ENCODE measurements at regions not wholly inside any gene's neighbourhood (a gene's known extent, or its start where the extent isn't known, plus 50 kb on each side); places are given as distances from the start of the nearest gene placed in this dataset.

DNA sequence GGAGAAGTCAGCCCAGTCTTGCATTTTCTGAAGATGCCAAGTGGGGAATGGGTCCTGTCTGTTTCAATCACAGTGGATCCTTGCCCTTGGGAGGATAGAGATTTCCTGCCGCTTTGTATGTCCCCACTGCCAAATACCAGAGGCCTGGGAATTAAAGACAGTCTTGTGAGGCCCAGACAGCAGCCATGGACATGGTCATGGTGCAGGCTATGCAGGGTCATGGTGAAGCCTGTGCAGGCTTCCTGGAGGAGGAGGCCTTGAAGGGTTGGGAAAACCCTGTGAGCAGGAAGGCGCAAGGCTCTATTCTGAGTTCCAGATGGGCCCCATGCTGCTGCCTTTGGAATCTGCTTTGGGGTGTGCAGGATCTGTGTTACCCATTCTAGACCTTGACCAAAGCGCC is 57.3 kb upstream of the PITX1 start:
- Histone ChIP-seq H2AFZ (ENCODE audit: low read length) (no peak overlapping the region), H3K36me3 (ENCODE audit: insufficient read depth, low read length) (no peaks in the 10 kb centered on the region), H3K9me3 (ENCODE audit: insufficient read depth, low read depth, low read length) (no peaks in the 10 kb centered on the region), H3K9ac (ENCODE audit: low read depth, low read length, poor library complexity, severe bottlenecking) (no peak overlapping the region), H3K4me3 (ENCODE audit: low read length, poor library complexity, severe bottlenecking) (no peak overlapping the region), H3K9me2 (replicated peaks; ENCODE audit: low read depth, low read length) (no peaks in the 10 kb centered on the region), H3K4me1 (ENCODE audit: insufficient read depth, low read length, poor library complexity, severe bottlenecking) (no peaks in the 10 kb centered on the region), H3F3A (ENCODE audit: low read depth) (no peaks in the 10 kb centered on the region), H4K20me1 (ENCODE audit: insufficient read depth, low read length, poor library complexity, severe bottlenecking) (no peaks in the 10 kb centered on the region), H3K4me2 (ENCODE audit: low read depth, low read length, poor library complexity, severe bottlenecking) (no peak overlapping the region), H3K79me2 (ENCODE audit: insufficient read depth, low read length) (no peaks in the 10 kb centered on the region), H3K27me3 (ENCODE audit: insufficient read depth, low read length, poor library complexity, severe bottlenecking) (no peaks in the 10 kb centered on the region)
- TF ChIP-seq, protein P1, sequence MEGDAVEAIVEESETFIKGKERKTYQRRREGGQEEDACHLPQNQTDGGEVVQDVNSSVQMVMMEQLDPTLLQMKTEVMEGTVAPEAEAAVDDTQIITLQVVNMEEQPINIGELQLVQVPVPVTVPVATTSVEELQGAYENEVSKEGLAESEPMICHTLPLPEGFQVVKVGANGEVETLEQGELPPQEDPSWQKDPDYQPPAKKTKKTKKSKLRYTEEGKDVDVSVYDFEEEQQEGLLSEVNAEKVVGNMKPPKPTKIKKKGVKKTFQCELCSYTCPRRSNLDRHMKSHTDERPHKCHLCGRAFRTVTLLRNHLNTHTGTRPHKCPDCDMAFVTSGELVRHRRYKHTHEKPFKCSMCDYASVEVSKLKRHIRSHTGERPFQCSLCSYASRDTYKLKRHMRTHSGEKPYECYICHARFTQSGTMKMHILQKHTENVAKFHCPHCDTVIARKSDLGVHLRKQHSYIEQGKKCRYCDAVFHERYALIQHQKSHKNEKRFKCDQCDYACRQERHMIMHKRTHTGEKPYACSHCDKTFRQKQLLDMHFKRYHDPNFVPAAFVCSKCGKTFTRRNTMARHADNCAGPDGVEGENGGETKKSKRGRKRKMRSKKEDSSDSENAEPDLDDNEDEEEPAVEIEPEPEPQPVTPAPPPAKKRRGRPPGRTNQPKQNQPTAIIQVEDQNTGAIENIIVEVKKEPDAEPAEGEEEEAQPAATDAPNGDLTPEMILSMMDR (conservative IDR thresholded peaks at IDR 0.05; ENCODE audit: low read length), result no peak
- no peak for TF ChIP-seq EZH2phosphoT487 (IDR thresholded peaks at IDR 0.05; ENCODE audit: borderline replicate concordance)

DNA sequence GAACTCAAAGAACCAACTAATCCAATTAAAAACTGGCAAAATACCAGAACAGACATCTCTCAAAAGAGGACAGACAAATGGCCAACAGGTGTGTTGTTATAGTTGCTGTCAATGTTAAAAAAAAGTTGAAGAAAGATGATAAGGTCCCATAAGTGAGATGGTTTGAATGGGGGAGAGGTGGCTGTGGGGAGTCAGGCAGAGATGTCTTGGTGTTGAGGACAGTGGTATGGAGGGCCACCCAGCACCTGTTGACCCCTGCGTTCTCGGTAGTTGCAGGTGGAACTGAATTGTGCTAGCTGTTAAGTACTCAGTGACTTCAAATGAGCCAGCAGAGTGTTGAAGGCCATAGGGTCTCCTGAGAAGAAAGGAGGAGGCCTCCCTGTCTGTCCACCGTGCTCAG is 55.9 kb upstream of the PITX1 start:
- Histone ChIP-seq H3F3A (ENCODE audit: low read depth) (no peaks in the 10 kb centered on the region), H3K4me3 (ENCODE audit: low read length, poor library complexity, severe bottlenecking) (no peak overlapping the region), H3K9me3 (ENCODE audit: insufficient read depth, low read depth, low read length) (no peaks in the 10 kb centered on the region), H3K4me1 (ENCODE audit: insufficient read depth, low read length, poor library complexity, severe bottlenecking) (no peaks in the 10 kb centered on the region), H3K4me2 (ENCODE audit: low read depth, low read length, poor library complexity, severe bottlenecking) (no peak overlapping the region), H3K9ac (ENCODE audit: low read depth, low read length, poor library complexity, severe bottlenecking) (no peak overlapping the region), H4K20me1 (ENCODE audit: insufficient read depth, low read length, poor library complexity, severe bottlenecking) (no peaks in the 10 kb centered on the region), H3K36me3 (ENCODE audit: insufficient read depth, low read length) (no peaks in the 10 kb centered on the region), H2AFZ (ENCODE audit: low read length) (no peak overlapping the region), H3K9me2 (replicated peaks; ENCODE audit: low read depth, low read length) (no peaks in the 10 kb centered on the region), H3K79me2 (ENCODE audit: insufficient read depth, low read length) (no peaks in the 10 kb centered on the region), H3K27me3 (ENCODE audit: insufficient read depth, low read length, poor library complexity, severe bottlenecking) (no peaks in the 10 kb centered on the region)
- TF ChIP-seq, protein P1 (conservative IDR thresholded peaks at IDR 0.05; ENCODE audit: low read length), result no peak
- TF ChIP-seq EZH2phosphoT487 (IDR thresholded peaks at IDR 0.05; ENCODE audit: borderline replicate concordance), result no peak

DNA sequence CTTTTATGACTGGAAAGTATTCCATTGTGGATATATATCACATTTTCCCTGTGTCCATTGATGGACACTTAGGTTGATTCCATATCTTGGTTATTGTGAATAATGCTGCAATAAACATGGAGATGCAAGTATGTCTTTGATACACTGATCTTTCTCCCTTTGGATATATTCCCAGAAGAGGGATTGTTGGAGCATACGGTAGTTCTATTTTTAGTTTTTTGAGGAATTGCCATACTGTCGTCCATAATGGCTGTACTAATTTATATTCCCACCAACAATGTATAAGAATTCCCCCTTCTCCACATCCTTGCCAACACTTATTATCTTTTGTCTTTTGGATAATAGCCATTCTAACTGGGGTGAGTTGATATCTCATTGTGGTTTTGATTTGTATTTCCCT is 54.9 kb upstream of the PITX1 start:
- TF ChIP-seq EZH2phosphoT487 (IDR thresholded peaks at IDR 0.05; ENCODE audit: borderline replicate concordance), result no peak
- Histone ChIP-seq H3K4me1 (ENCODE audit: insufficient read depth, low read length, poor library complexity, severe bottlenecking) (no peaks in the 10 kb centered on the region), H3K9ac (ENCODE audit: low read depth, low read length, poor library complexity, severe bottlenecking) (no peak overlapping the region), H3K36me3 (ENCODE audit: insufficient read depth, low read length) (no peaks in the 10 kb centered on the region), H3K4me2 (ENCODE audit: low read depth, low read length, poor library complexity, severe bottlenecking) (no peak overlapping the region), H3F3A (ENCODE audit: low read depth) (no peaks in the 10 kb centered on the region), H3K9me3 (ENCODE audit: insufficient read depth, low read depth, low read length) (no peaks in the 10 kb centered on the region), H3K9me2 (replicated peaks; ENCODE audit: low read depth, low read length) (no peaks in the 10 kb centered on the region), H3K27me3 (ENCODE audit: insufficient read depth, low read length, poor library complexity, severe bottlenecking) (no peaks in the 10 kb centered on the region), H2AFZ (ENCODE audit: low read length) (no peak overlapping the region), H4K20me1 (ENCODE audit: insufficient read depth, low read length, poor library complexity, severe bottlenecking) (no peaks in the 10 kb centered on the region), H3K4me3 (ENCODE audit: low read length, poor library complexity, severe bottlenecking) (no peak overlapping the region), H3K79me2 (ENCODE audit: insufficient read depth, low read length) (no peaks in the 10 kb centered on the region)

DNA sequence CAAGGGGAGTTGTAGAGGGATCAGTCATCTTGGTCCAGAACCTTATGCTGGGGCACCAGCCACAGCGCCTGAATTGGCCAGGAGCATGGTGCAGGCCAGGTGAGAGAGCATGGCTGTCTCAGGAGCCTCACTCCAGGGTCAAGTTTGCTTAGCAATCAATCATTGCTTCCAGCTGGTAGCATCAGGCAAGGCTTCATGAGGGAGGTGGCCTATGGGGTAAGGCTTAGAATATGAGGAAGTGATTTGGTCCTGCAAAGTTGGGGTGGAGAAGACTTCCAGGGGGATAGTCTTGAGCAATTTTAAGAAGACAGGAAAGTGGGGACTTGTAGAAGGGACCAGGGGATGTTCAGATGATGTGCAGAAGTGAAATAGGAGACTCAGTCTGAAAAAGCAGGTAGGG is 53.9 kb upstream of the PITX1 start:
- H3F3A ChIP-seq (ENCODE audit: low read depth), result no peaks in the 10 kb centered on the region
- no peaks in the 10 kb centered on the region for H3K27me3 ChIP-seq (ENCODE audit: insufficient read depth, low read length, poor library complexity, severe bottlenecking)
- no peaks in the 10 kb centered on the region for H4K20me1 ChIP-seq (ENCODE audit: insufficient read depth, low read length, poor library complexity, severe bottlenecking)
- H3K9ac ChIP-seq (ENCODE audit: low read depth, low read length, poor library complexity, severe bottlenecking), result no peak overlapping the region
- H3K9me3 ChIP-seq (ENCODE audit: insufficient read depth, low read depth, low read length), result no peaks in the 10 kb centered on the region
- H2AFZ ChIP-seq (ENCODE audit: low read length), result no peak overlapping the region
- TF ChIP-seq, protein P1 (conservative IDR thresholded peaks at IDR 0.05; ENCODE audit: low read length), result no peak
- TF ChIP-seq EZH2phosphoT487 (IDR thresholded peaks at IDR 0.05; ENCODE audit: borderline replicate concordance), result no peak
- no peaks in the 10 kb centered on the region for H3K79me2 ChIP-seq (ENCODE audit: insufficient read depth, low read length)
- no peaks in the 10 kb centered on the region for H3K36me3 ChIP-seq (ENCODE audit: insufficient read depth, low read length)
- no peak overlapping the region for H3K4me2 ChIP-seq (ENCODE audit: low read depth, low read length, poor library complexity, severe bottlenecking)
- H3K4me1 ChIP-seq (ENCODE audit: insufficient read depth, low read length, poor library complexity, severe bottlenecking), result no peaks in the 10 kb centered on the region
- no peaks in the 10 kb centered on the region for H3K9me2 ChIP-seq (replicated peaks; ENCODE audit: low read depth, low read length)
- H3K4me3 ChIP-seq (ENCODE audit: low read length, poor library complexity, severe bottlenecking), result no peak overlapping the region
